H1 (cell line): ENCODE measurements at regions not wholly inside any gene's neighbourhood (a gene's known extent, or its start where the extent isn't known, plus 50 kb on each side); places are given as distances from the start of the nearest gene placed in this dataset.

ENCODE experiments used
- CTCF ChIA-PET: fragments of 300-600 bp; sonication (Branson Sonifier 250); formaldehyde crosslinking; loops from one replicate; lab custom pipeline; 2021; ENCODE audit not compliant: partially characterized antibody; lab: Charles Lee
- POLR2A ChIA-PET: fragments of 300-600 bp; sonication (Branson Sonifier 250); formaldehyde crosslinking; loops from one replicate; lab custom pipeline; 2021; ENCODE audit warnings: inconsistent platforms; ENCODE audit not compliant: partially characterized antibody; lab: Charles Lee
- DNase-seq, 2 experiments: peaks; one replicate each; pipeline versions ENCODE4 v3.0.0 to v3.0.0-alpha.2; 2010 to 2022; ENCODE audit warnings: low spot score in 2 of 2, low read depth in 1 of 2, mixed read lengths in 1 of 2
- FAIRE-seq: peaks from 2 replicates; lab custom pipeline; 2011; peaks lifted over from hg19 to GRCh38; lab: Jason Lieb, UNC
- H2AFZ ChIP-seq: 2 replicates; pipeline ENCODE4 v1.8.1; 2012; ENCODE audit warnings: low read length, inconsistent platforms
- H2AK5ac ChIP-seq: 2 replicates; pipeline ENCODE4 v1.6.1; 2013; ENCODE audit warnings: low read depth, low read length
- H2BK120ac ChIP-seq: replicated peaks from 2 replicates; pipeline ENCODE3; 2013; ENCODE audit warnings: low read depth, low read length, inconsistent platforms
- H2BK12ac ChIP-seq: 2 replicates; pipeline ENCODE4 v1.6.1; 2013; ENCODE audit warnings: low read depth, low read length
- H2BK15ac ChIP-seq: 2 replicates; pipeline ENCODE4 v1.6.1; 2013; ENCODE audit warnings: low read length
- H2BK20ac ChIP-seq: 2 replicates; pipeline ENCODE4 v1.6.1; 2013; ENCODE audit warnings: low read length
- H2BK5ac ChIP-seq: 2 replicates; pipeline ENCODE4 v1.6.1; 2013; ENCODE audit warnings: low read depth, low read length
- H3K14ac ChIP-seq: 2 replicates; pipeline ENCODE4 v1.6.1; 2013; ENCODE audit warnings: inconsistent platforms; ENCODE audit not compliant: insufficient read length
- H3K18ac ChIP-seq: 2 replicates; pipeline ENCODE4 v1.6.1; 2013; ENCODE audit warnings: low read length; ENCODE audit errors: extremely low read depth
- H3K23ac ChIP-seq: 2 replicates; pipeline ENCODE4 v1.6.1; 2013; ENCODE audit warnings: inconsistent platforms; ENCODE audit not compliant: insufficient read length
- H3K23me2 ChIP-seq: 2 replicates; pipeline ENCODE4 v1.6.1; 2013; ENCODE audit warnings: low read depth, low read length
- H3K27ac ChIP-seq: 2 replicates; pipeline ENCODE4 v1.6.1; 2011; ENCODE audit warnings: low read depth, low read length, inconsistent platforms
- H3K27me3 ChIP-seq, 4 experiments: replicated peaks in 1 of 4; 1 replicate in 1 of 4; 2 replicates in 3 of 4; pipeline versions ENCODE4 v1.6.1 to v1.8.1; 2011 to 2013; ENCODE audit warnings: low read length in 3 of 4, mild to moderate bottlenecking in 3 of 4, inconsistent platforms in 2 of 4, mixed read lengths in 2 of 4, moderate library complexity in 1 of 4; ENCODE audit not compliant: control insufficient read depth in 3 of 4, insufficient read depth in 3 of 4; ENCODE audit errors: extremely low read depth in 1 of 4
- H3K36me3 ChIP-seq, 4 experiments: 2 replicates each; pipeline versions ENCODE4 v1.6.1 to v1.8.1; 2011 to 2013; ENCODE audit warnings: mild to moderate bottlenecking in 4 of 4, low read length in 3 of 4, moderate library complexity in 2 of 4, control low read depth in 1 of 4, inconsistent platforms in 1 of 4; ENCODE audit not compliant: insufficient read depth in 4 of 4, control insufficient read depth in 2 of 4
- H3K4ac ChIP-seq: replicated peaks from 2 replicates; pipeline ENCODE3; 2013; ENCODE audit warnings: low read length, low read depth, mixed read lengths, inconsistent platforms; ENCODE audit not compliant: insufficient read length
- H3K4me1 ChIP-seq, 4 experiments: replicated peaks in 1 of 4; 1 replicate in 1 of 4; 2 replicates in 3 of 4; pipeline versions ENCODE4 v1.6.1 to v1.8.1; 2011 to 2013; ENCODE audit warnings: low read length in 3 of 4, inconsistent platforms in 2 of 4, mixed read lengths in 1 of 4; ENCODE audit not compliant: insufficient read depth in 4 of 4, control insufficient read depth in 3 of 4
- H3K4me2 ChIP-seq, 2 experiments: 2 replicates each; pipeline versions ENCODE4 v1.6.1 to v1.8.1; 2011 to 2013; ENCODE audit warnings: low read depth in 2 of 2, low read length in 2 of 2, control low read depth in 1 of 2, inconsistent platforms in 1 of 2, mild to moderate bottlenecking in 1 of 2; ENCODE audit not compliant: insufficient read depth in 1 of 2
- H3K4me3 ChIP-seq, 4 experiments: fragments of 200-600, 300-600 bp in 1 of 4; sonication (generic), shearing (Covaris generic), sonication (Bioruptor Twin) in 1 of 4; 2 replicates each; pipeline versions ENCODE4 v1.5.1 to v1.8.1; 2011 to 2016; ENCODE audit warnings: low read length in 4 of 4, low read depth in 3 of 4, control low read depth in 2 of 4, inconsistent platforms in 2 of 4, mild to moderate bottlenecking in 2 of 4, mixed read lengths in 1 of 4, moderate library complexity in 1 of 4; ENCODE audit not compliant: insufficient read depth in 2 of 4; ENCODE audit errors: extremely low read depth in 1 of 4
- H3K56ac ChIP-seq: replicated peaks from 2 replicates; pipeline ENCODE3; 2013; ENCODE audit warnings: low read depth, mild to moderate bottlenecking, mixed read lengths, low read length, inconsistent platforms; ENCODE audit not compliant: insufficient read length
- H3K79me1 ChIP-seq: 2 replicates; pipeline ENCODE4 v1.6.1; 2013; ENCODE audit warnings: low read depth, low read length, control low read depth
- H3K79me2 ChIP-seq, 2 experiments: 2 replicates each; pipeline versions ENCODE4 v1.6.1 to v1.8.1; 2012 to 2013; ENCODE audit warnings: low read length in 2 of 2, mild to moderate bottlenecking in 2 of 2, inconsistent platforms in 1 of 2; ENCODE audit not compliant: insufficient read depth in 2 of 2, control insufficient read depth in 1 of 2
- H3K9ac ChIP-seq, 4 experiments: replicated peaks in 1 of 4; 1 replicate in 1 of 4; 2 replicates in 3 of 4; pipeline versions ENCODE4 v1.6.1 to v1.8.1; 2011 to 2013; ENCODE audit warnings: low read depth in 3 of 4, low read length in 3 of 4, control low read depth in 2 of 4, mild to moderate bottlenecking in 2 of 4, moderate library complexity in 2 of 4, inconsistent platforms in 1 of 4; ENCODE audit errors: extremely low read depth in 1 of 4
- H3K9me3 ChIP-seq, 2 experiments: 2 replicates each; pipeline versions ENCODE4 v1.6.1 to v1.8.1; 2012 to 2013; ENCODE audit warnings: mild to moderate bottlenecking in 2 of 2, moderate library complexity in 2 of 2, control low read depth in 1 of 2, inconsistent platforms in 1 of 2, low read depth in 1 of 2, low read length in 1 of 2, mixed read lengths in 1 of 2; ENCODE audit not compliant: insufficient read depth in 2 of 2
- H4K20me1 ChIP-seq, 2 experiments: replicated peaks in 1 of 2; 2 replicates each; pipeline versions ENCODE3 to v1.8.1; 2011 to 2013; ENCODE audit warnings: inconsistent platforms in 2 of 2, low read length in 2 of 2, mild to moderate bottlenecking in 1 of 2; ENCODE audit not compliant: insufficient read depth in 2 of 2, control insufficient read depth in 1 of 2
- H4K5ac ChIP-seq: 2 replicates; pipeline ENCODE4 v1.6.1; 2013; ENCODE audit warnings: low read length, low read depth, mixed read lengths, inconsistent platforms; ENCODE audit not compliant: insufficient read length
- H4K8ac ChIP-seq: 2 replicates; pipeline ENCODE4 v1.8.0; 2013; ENCODE audit warnings: mild to moderate bottlenecking, moderate library complexity, low read length, inconsistent platforms; ENCODE audit not compliant: insufficient read depth; ENCODE audit errors: extremely low read depth
- H4K91ac ChIP-seq: replicated peaks from 2 replicates; pipeline ENCODE3; 2013; ENCODE audit warnings: low read length, mixed read lengths, inconsistent platforms; ENCODE audit not compliant: insufficient read length
- ASH2L ChIP-seq: fragments of 200-600, 300-600 bp; sonication (generic); IDR thresholded peaks from one replicate; pipeline ENCODE4 v1.7.1; 2017; ENCODE audit warnings: low read length
- CBX5 ChIP-seq: fragments of 300-800, 300-1000 bp; sonication (generic); IDR thresholded peaks from 2 replicates; pipeline ENCODE4 v1.7.1; 2016; ENCODE audit warnings: antibody characterized with exemption, low read length, low read depth
- CEBPB ChIP-seq: IDR thresholded peaks from 2 replicates; pipeline ENCODE4 v1.6.1; 2012; ENCODE audit warnings: low read depth, low read length
- CHD1 ChIP-seq: IDR thresholded peaks from 2 replicates; pipeline ENCODE4 v1.6.1; 2012; ENCODE audit warnings: low read depth, low read length, improper control_type of control experiment
- CREB1 ChIP-seq: IDR thresholded peaks from 2 replicates; pipeline ENCODE4 v1.6.1; 2012; ENCODE audit warnings: inconsistent platforms
- CTBP2 ChIP-seq: IDR thresholded peaks from 2 replicates; pipeline ENCODE4 v1.7.0; 2011; ENCODE audit warnings: borderline replicate concordance, mild to moderate bottlenecking, moderate library complexity, mixed read lengths, low read length; ENCODE audit not compliant: insufficient read depth, insufficient read length
- FOSL1 ChIP-seq: IDR thresholded peaks from 2 replicates; pipeline ENCODE4 v1.6.1; 2011; ENCODE audit warnings: mild to moderate bottlenecking, low read depth, low read length, moderate library complexity; ENCODE audit not compliant: insufficient read depth
- JUND ChIP-seq: IDR thresholded peaks from 2 replicates; pipeline ENCODE4 v1.6.1; 2011; ENCODE audit warnings: mild to moderate bottlenecking, improper control_type of control experiment, low read length
- POLR2AphosphoS5 ChIP-seq: IDR thresholded peaks from 2 replicates; pipeline ENCODE4 v1.6.1; 2011; ENCODE audit warnings: low read depth, low read length
- RBBP5 ChIP-seq: IDR thresholded peaks from 2 replicates; pipeline ENCODE4 v1.7.1; 2012; ENCODE audit warnings: low read depth, mild to moderate bottlenecking, inconsistent platforms, low read length, moderate library complexity, borderline replicate concordance
- RFX5 ChIP-seq: IDR thresholded peaks from 2 replicates; pipeline ENCODE4 v1.6.1; 2011; ENCODE audit warnings: low read depth, low read length, improper control_type of control experiment, borderline replicate concordance
- RNF2 ChIP-seq: fragments of 200-900, 300-1000 bp; sonication (generic); IDR thresholded peaks from 2 replicates; pipeline ENCODE4 v1.7.1; 2016; ENCODE audit warnings: borderline replicate concordance, low read depth, mild to moderate bottlenecking, antibody characterized with exemption, low read length; ENCODE audit not compliant: poor library complexity, severe bottlenecking; ENCODE audit errors: missing control alignments
- RXRA ChIP-seq: IDR thresholded peaks from 2 replicates; pipeline ENCODE4 v1.6.1; 2011; ENCODE audit warnings: low read depth, mild to moderate bottlenecking, low read length, moderate library complexity; ENCODE audit not compliant: insufficient read depth
- TEAD4 ChIP-seq: IDR thresholded peaks from 2 replicates; pipeline ENCODE4 v1.6.1; 2012; ENCODE audit warnings: low read depth, low read length, inconsistent platforms, mixed read lengths
- WGBS, 2 experiments: shearing (Covaris generic) in 1 of 2; methylation state at CpG; one replicate each; pipeline versions ENCODE4 v1.1.6 to v1.1.7; 2013 to 2015; ENCODE audit warnings: low lambda C conversion rate in 2 of 2, mixed read lengths in 2 of 2, inconsistent platforms in 1 of 2, low coverage in 1 of 2, missing lambda C conversion rate in 1 of 2; ENCODE audit not compliant: insufficient replicate concordance in 2 of 2, insufficient coverage in 1 of 2, insufficient read length in 1 of 2; ENCODE audit errors: extremely low coverage in 1 of 2, missing lambda C conversion rate in 1 of 2; 5-methylcytosine and 5-hydroxymethylcytosine counted together
- TF ChIP-seq, protein P1 (sequence below): IDR thresholded peaks from 2 replicates; pipeline ENCODE4 v1.6.1; 2011; ENCODE audit warnings: low read length, improper control_type of control experiment

DNA sequence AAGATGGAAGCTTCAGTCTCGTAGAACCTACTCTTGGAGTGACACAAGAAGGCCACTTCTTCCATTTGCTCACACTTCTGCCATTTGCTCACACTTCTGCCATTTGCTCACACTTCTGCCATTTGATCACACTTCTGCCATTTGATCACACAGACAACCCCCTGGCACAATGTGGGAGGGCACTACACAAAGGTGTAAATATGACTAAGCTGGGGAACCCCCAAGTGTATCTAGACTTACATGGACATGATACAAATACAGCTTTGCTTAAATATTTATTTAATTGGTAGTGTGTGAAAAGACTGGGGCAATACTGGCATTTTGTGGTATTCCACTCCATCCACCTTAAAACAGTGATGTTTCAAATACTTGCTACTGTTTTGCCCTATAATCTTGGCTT, 296.2 kb upstream of the PPFIA2 start:
- Histone ChIP-seq H3K23ac (no peak overlapping the region), H2BK12ac (no peak overlapping the region), H3K56ac (no peak overlapping the region), H3K27ac (no peak overlapping the region), H2BK20ac (no peak overlapping the region), H4K91ac (no peak overlapping the region), H2BK120ac (no peak overlapping the region), H2AK5ac (no peak overlapping the region), H3K4me3 (no peak overlapping the region), H3K79me1 (no peaks in the 10 kb centered on the region), H4K8ac (no peak overlapping the region), H3K18ac (no peak overlapping the region), H3K36me3 (no peaks in the 10 kb centered on the region), H2AFZ (no peak overlapping the region), H3K9me3 (no peaks in the 10 kb centered on the region), H3K27me3 (no peaks in the 10 kb centered on the region), H2BK5ac (no peak overlapping the region), H3K79me2 (no peaks in the 10 kb centered on the region), H2BK15ac (no peak overlapping the region), H3K9ac (no peak overlapping the region), H4K20me1 (no peaks in the 10 kb centered on the region), H3K23me2 (no peaks in the 10 kb centered on the region), H3K4ac (no peak overlapping the region), H3K4me1 (no peaks in the 10 kb centered on the region), H3K4me2 (no peak overlapping the region), H4K5ac (no peak overlapping the region), H3K14ac (no peak overlapping the region)
- DNase-seq = no peak
- POLR2A ChIA-PET = no interaction called here
- WGBS, 2 experiments = 79% methylated on average over 1 of the region's 1 CpG; no CpG with 5 or more reads in 1 of the 2 experiments
- FAIRE-seq = no peak
- CTCF ChIA-PET = no interaction called here
- TF ChIP-seq, protein P1, sequence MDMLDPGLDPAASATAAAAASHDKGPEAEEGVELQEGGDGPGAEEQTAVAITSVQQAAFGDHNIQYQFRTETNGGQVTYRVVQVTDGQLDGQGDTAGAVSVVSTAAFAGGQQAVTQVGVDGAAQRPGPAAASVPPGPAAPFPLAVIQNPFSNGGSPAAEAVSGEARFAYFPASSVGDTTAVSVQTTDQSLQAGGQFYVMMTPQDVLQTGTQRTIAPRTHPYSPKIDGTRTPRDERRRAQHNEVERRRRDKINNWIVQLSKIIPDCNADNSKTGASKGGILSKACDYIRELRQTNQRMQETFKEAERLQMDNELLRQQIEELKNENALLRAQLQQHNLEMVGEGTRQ = no peak
- TF ChIP-seq CHD1 (no peak), TEAD4 (no peak), RNF2 (no peak), POLR2AphosphoS5 (no peak), CEBPB (no peak), FOSL1 (no peak), CTBP2 (no peak), CREB1 (no peak), RFX5 (no peak), RXRA (no peak), JUND (no peak), ASH2L (no peak), RBBP5 (no peak), CBX5 (no peak)
